Effector CD4-positive, alpha-beta T cell (primary cell): ENCODE measurements at regions not wholly inside any gene's neighbourhood (a gene's known extent, or its start where the extent isn't known, plus 50 kb on each side); places are given as distances from the start of the nearest gene placed in this dataset.
"Not testable (repeated sequence)": the region's sequence is repeated elsewhere in the genome, so short reads cannot be mapped to it uniquely, and the experiment has no call there.

Source experiments
- DNase-seq: peaks from one replicate; pipeline ENCODE4 v3.0.0-alpha.2; 2020

GRCh38 chrX:2561456-2561855 lies 60.7 kb upstream of the DHRSX start:
- DNase-seq = no peak

GRCh38 chrX:2559124-2559523 lies 58.3 kb upstream of the DHRSX start:
- DNase-seq = no peak

GRCh38 chrX:2554891-2555290 lies 54.1 kb upstream of the DHRSX start:
- DNase-seq = no peak

GRCh38 chrX:2554066-2554465 lies 53.3 kb upstream of the DHRSX start:
- not testable (repeated sequence) for DNase-seq

GRCh38 chrX:2552621-2553201 lies 51.9 kb upstream of the DHRSX start:
- DNase-seq = no peak

- DNase-seq = no peak
Measured at GRCh38 chrX:2550328-2551020, 49.7 kb upstream of the DHRSX start.
